CD4-positive, alpha-beta T cell treated with Interleukin-1 beta for 1 hour (primary cell): ENCODE measurements at regions not wholly inside any gene's neighbourhood (a gene's known extent, or its start where the extent isn't known, plus 50 kb on each side); places are given as distances from the start of the nearest gene placed in this dataset.
"Not testable (repeated sequence)": the region's sequence is repeated elsewhere in the genome, so short reads cannot be mapped to it uniquely, and the experiment has no call there.

Experiments used
- DNase-seq, 2 donors: peaks; one replicate each; pipeline ENCODE4 v3.0.0-alpha.2; 2020 to 2022

- not testable (repeated sequence) for DNase-seq
Observed at GRCh38 chr7:150110882-150111281, 212.3 kb upstream of the LRRC61 start.

GRCh38 chr7:150111373-150112139, 211.6 kb upstream of the LRRC61 start:
- not testable (repeated sequence) for DNase-seq

GRCh38 chr7:150113301-150113700, 209.9 kb upstream of the LRRC61 start:
- DNase-seq, result not testable (repeated sequence)

GRCh38 chr7:150114591-150114990, 208.6 kb upstream of the LRRC61 start:
- DNase-seq, result not testable (repeated sequence)

- not testable (repeated sequence) for DNase-seq
Observed at GRCh38 chr7:150119966-150120365, 203.2 kb upstream of the LRRC61 start.

GRCh38 chr7:150125831-150126230, 197.3 kb upstream of the LRRC61 start:
- DNase-seq, result not testable (repeated sequence)

GRCh38 chr7:150134451-150134850, 188.7 kb upstream of the LRRC61 start:
- DNase-seq, result not testable (repeated sequence)

- DNase-seq, result not testable (repeated sequence)
Observed at GRCh38 chr7:150135620-150136190, 187.4 kb upstream of the LRRC61 start.

GRCh38 chr7:150139840-150140239, 183.3 kb upstream of the LRRC61 start:
- not testable (repeated sequence) for DNase-seq

GRCh38 chr7:150141525-150142345, 181.4 kb upstream of the LRRC61 start:
- DNase-seq, result not testable (repeated sequence)

GRCh38 chr7:150146124-150146523, 177.0 kb upstream of the LRRC61 start:
- DNase-seq, result not testable (repeated sequence)

- not testable (repeated sequence) for DNase-seq
Observed at GRCh38 chr7:150147524-150147923, 175.6 kb upstream of the LRRC61 start.

GRCh38 chr7:150156015-150156414, 167.1 kb upstream of the LRRC61 start:
- not testable (repeated sequence) for DNase-seq

GRCh38 chr7:150158696-150159095, 164.5 kb upstream of the LRRC61 start:
- not testable (repeated sequence) for DNase-seq

GRCh38 chr7:150169515-150169914, 153.6 kb upstream of the LRRC61 start:
- not testable (repeated sequence) for DNase-seq

- DNase-seq, result not testable (repeated sequence)
Observed at GRCh38 chr7:150169943-150170490, 153.1 kb upstream of the LRRC61 start.

GRCh38 chr7:150183602-150184001, 139.6 kb upstream of the LRRC61 start:
- DNase-seq, result not testable (repeated sequence)

GRCh38 chr7:150189963-150190362, 133.2 kb upstream of the LRRC61 start:
- not testable (repeated sequence) for DNase-seq

GRCh38 chr7:150192541-150192940, 130.6 kb upstream of the LRRC61 start:
- not testable (repeated sequence) for DNase-seq

GRCh38 chr7:150193866-150194265, 129.3 kb upstream of the LRRC61 start:
- DNase-seq, result peak in 1 of 2 donors; percentile 26
